ENCODE measurements at regions not wholly inside any gene's neighbourhood (a gene's known extent, or its start where the extent isn't known, plus 50 kb on each side); places are given as distances from the start of the nearest gene placed in this dataset.
"Not testable (repeated sequence)": the region's sequence is repeated elsewhere in the genome, so short reads cannot be mapped to it uniquely, and the experiment has no call there.

GRCh38 chr5:102654559-102655349 is 100.4 kb upstream of the PAM start:
- no peak for DNase-seq
- intact Hi-C loops (cut with DNase I, micrococcal nuclease): no loop called here
- ATAC-seq: no peak

- DNase-seq (no peak), ATAC-seq (no peak)
- intact Hi-C loops (cut with DNase I, micrococcal nuclease): no loop called here
Observed at GRCh38 chr5:102659151-102659550, 96.0 kb upstream of the PAM start.

- intact Hi-C loops (cut with DNase I, micrococcal nuclease): no loop called here
Observed at GRCh38 chr5:102660111-102660510, 95.0 kb upstream of the PAM start.

GRCh38 chr5:102663749-102664530 is 91.2 kb upstream of the PAM start:
- ATAC-seq: no peak
- no peak for DNase-seq
- intact Hi-C loops (cut with DNase I, micrococcal nuclease): no loop called here

More at GRCh38 chr5:102660111-102660510, 95.0 kb upstream of the PAM start:
- DNase-seq: no peak
- no peak for ATAC-seq

- ATAC-seq (no peak), DNase-seq (no peak)
- intact Hi-C loops (cut with DNase I, micrococcal nuclease): no loop called here
Observed at GRCh38 chr5:102664616-102665335, 90.3 kb upstream of the PAM start.

GRCh38 chr5:102666164-102666946 is 88.8 kb upstream of the PAM start:
- ATAC-seq (no peak), DNase-seq (no peak)
- intact Hi-C loops (cut with DNase I, micrococcal nuclease): no loop called here

- DNase-seq (no peak), ATAC-seq (no peak)
- intact Hi-C loops (cut with DNase I, micrococcal nuclease): no loop called here
Observed at GRCh38 chr5:102668220-102668932, 86.7 kb upstream of the PAM start.

GRCh38 chr5:102670224-102670836 is 84.8 kb upstream of the PAM start:
- intact Hi-C loops (cut with DNase I, micrococcal nuclease): no loop called here
- ATAC-seq (no peak), DNase-seq (no peak)

GRCh38 chr5:102671033-102671734 is 83.9 kb upstream of the PAM start:
- DNase-seq; ATAC-seq; intact Hi-C loops (cut with DNase I, micrococcal nuclease): not testable (repeated sequence)

- DNase-seq (no peak), ATAC-seq (no peak)
- intact Hi-C loops (cut with DNase I, micrococcal nuclease): no loop called here
Observed at GRCh38 chr5:102678267-102679058, 76.6 kb upstream of the PAM start.

GRCh38 chr5:102681403-102681983 is 73.6 kb upstream of the PAM start:
- ATAC-seq (peak; percentile 71), DNase-seq (peak; percentile 41 to 65)
- intact Hi-C loops (cut with DNase I, micrococcal nuclease): no loop called here

- ATAC-seq (no peak), DNase-seq (no peak)
- intact Hi-C loops (cut with DNase I, micrococcal nuclease): no loop called here
Observed at GRCh38 chr5:102682101-102682647, 72.9 kb upstream of the PAM start.

GRCh38 chr5:102688076-102688475 is 67.0 kb upstream of the PAM start:
- DNase-seq; intact Hi-C loops (cut with DNase I, micrococcal nuclease); ATAC-seq: not testable (repeated sequence)

GRCh38 chr5:102688581-102689342 is 66.3 kb upstream of the PAM start:
- intact Hi-C loops (cut with DNase I, micrococcal nuclease); DNase-seq; ATAC-seq: not testable (repeated sequence)

- no peak for ATAC-seq
- no peak for DNase-seq
- intact Hi-C loops (cut with DNase I, micrococcal nuclease): no loop called here
Observed at GRCh38 chr5:102690910-102691309, 64.2 kb upstream of the PAM start.
